Left lung (tissue), 4 donors: ENCODE measurements at regions not wholly inside any gene's neighbourhood (a gene's known extent, or its start where the extent isn't known, plus 50 kb on each side); places are given as distances from the start of the nearest gene placed in this dataset.

Experiments used
- ATAC-seq: fragments of 200-7000 bp; cut with Tn5 transposase; one replicate; pipeline ENCODE4 v1.9.1; 2020; ENCODE audit warnings: moderate library complexity
- DNase-seq, 4 donors: peaks; one replicate each; pipeline ENCODE4 v3.0.0-alpha.2; 2013 to 2020
- H3K27ac ChIP-seq, 2 donors: fragments of 200-600 bp; sonication (generic) in 1 of 2; one replicate each; pipeline versions ENCODE4 v1.5.0 to v1.8.0; 2020 to 2021
- H3K27me3 ChIP-seq, 2 donors: fragments of 200-600 bp; sonication (generic) in 1 of 2; one replicate each; pipeline versions ENCODE4 v1.5.0 to v1.8.0; 2020 to 2021
- H3K36me3 ChIP-seq, 2 donors: fragments of 200-600 bp; sonication (generic) in 1 of 2; one replicate each; pipeline versions ENCODE4 v1.5.0 to v1.8.0; 2020 to 2021
- H3K4me1 ChIP-seq, 2 donors: fragments of 200-600 bp; one replicate each; pipeline ENCODE4 v1.8.0; 2021
- H3K4me3 ChIP-seq, 2 donors: fragments of 200-600 bp; sonication (generic) in 1 of 2; one replicate each; pipeline versions ENCODE4 v1.5.0 to v1.8.0; 2020 to 2021; ENCODE audit warnings: mild to moderate bottlenecking in 1 of 2
- H3K9me3 ChIP-seq, 2 donors: fragments of 200-600 bp; sonication (generic) in 1 of 2; one replicate each; pipeline versions ENCODE4 v1.5.0 to v1.8.0; 2020 to 2021
- intact Hi-C, 2 donors: fragments of 100-400 bp; cut with DNase I; formaldehyde crosslinking; loops; one replicate each; pipeline versions ENCODE4 v1.11.2 to v1.14.2; 2022
- TF ChIP-seq, protein P1 (sequence below), 2 donors: fragments of 200-600 bp; sonication (generic) in 1 of 2; IDR thresholded peaks; one replicate each; pipeline versions ENCODE4 v1.5.0 to v1.8.0; 2021; ENCODE audit warnings: antibody characterized with exemption in 2 of 2
- donor health status: DM: no; HTN: yes; CAD: no.
- donor health status: DM: no; HTN: no; CAD: no.

DNA sequence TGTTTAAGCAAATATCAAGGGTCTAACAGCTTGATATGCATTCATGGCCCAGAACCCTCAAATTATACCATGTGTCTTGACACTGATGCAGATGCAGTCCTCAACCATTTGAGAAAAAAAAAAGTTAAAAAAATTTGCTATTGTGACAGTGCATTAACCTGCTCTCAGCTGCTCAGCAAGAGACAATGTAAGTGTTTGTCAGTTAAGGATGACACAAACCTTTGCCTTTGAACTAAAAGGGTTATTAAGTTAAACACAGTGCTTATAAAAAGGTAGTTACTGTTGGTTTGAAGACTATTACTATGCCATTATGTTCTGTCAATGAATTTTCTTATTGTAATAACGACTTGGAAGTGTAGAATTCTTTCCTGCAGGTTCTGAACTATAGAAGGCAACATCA is 655.6 kb upstream of the NEGR1 start:
- H3K4me3 ChIP-seq = no peak overlapping the region
- no peaks in the 10 kb centered on the region for H3K9me3 ChIP-seq
- H3K36me3 ChIP-seq = no peaks in the 10 kb centered on the region
- no peaks in the 10 kb centered on the region for H3K27me3 ChIP-seq
- no peak overlapping the region for H3K27ac ChIP-seq
- ATAC-seq (no peak), DNase-seq (no peak)
- intact Hi-C loops = no loop called here
- TF ChIP-seq, protein P1, sequence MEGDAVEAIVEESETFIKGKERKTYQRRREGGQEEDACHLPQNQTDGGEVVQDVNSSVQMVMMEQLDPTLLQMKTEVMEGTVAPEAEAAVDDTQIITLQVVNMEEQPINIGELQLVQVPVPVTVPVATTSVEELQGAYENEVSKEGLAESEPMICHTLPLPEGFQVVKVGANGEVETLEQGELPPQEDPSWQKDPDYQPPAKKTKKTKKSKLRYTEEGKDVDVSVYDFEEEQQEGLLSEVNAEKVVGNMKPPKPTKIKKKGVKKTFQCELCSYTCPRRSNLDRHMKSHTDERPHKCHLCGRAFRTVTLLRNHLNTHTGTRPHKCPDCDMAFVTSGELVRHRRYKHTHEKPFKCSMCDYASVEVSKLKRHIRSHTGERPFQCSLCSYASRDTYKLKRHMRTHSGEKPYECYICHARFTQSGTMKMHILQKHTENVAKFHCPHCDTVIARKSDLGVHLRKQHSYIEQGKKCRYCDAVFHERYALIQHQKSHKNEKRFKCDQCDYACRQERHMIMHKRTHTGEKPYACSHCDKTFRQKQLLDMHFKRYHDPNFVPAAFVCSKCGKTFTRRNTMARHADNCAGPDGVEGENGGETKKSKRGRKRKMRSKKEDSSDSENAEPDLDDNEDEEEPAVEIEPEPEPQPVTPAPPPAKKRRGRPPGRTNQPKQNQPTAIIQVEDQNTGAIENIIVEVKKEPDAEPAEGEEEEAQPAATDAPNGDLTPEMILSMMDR (IDR thresholded peaks at IDR 0.05) = no peak
- H3K4me1 ChIP-seq = no peaks in the 10 kb centered on the region

DNA sequence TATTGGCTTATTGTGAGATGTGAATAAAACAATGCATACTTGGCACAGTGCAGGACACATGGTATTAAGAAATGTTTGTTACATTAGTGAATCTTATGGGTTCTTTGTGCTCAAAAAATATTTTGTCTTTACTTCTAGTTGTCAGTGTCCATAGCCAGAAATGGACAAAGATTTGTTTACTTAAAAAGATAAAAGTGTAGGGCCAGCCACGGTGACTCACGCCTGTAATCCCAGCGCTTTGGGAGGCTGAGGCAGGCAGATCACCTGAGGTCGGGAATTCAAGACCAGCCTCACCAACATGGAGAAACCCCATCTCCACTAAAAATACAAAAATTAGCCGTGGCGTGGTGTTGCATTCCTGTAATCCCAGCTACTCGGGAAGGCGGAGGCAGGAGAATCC is 654.6 kb upstream of the NEGR1 start:
- no peak overlapping the region for H3K27ac ChIP-seq
- peaks cover 0 to 6% of the 10 kb centered on the region in 2 donors for H3K9me3 ChIP-seq
- H3K27me3 ChIP-seq = no peaks in the 10 kb centered on the region
- no peak for ATAC-seq
- TF ChIP-seq, protein P1 (IDR thresholded peaks at IDR 0.05) = no peak
- no peaks in the 10 kb centered on the region for H3K36me3 ChIP-seq
- H3K4me1 ChIP-seq = no peaks in the 10 kb centered on the region
- no peak overlapping the region for H3K4me3 ChIP-seq
- intact Hi-C loops = no loop called here
- peak in 1 of 4 donors; percentile 3 for DNase-seq

DNA sequence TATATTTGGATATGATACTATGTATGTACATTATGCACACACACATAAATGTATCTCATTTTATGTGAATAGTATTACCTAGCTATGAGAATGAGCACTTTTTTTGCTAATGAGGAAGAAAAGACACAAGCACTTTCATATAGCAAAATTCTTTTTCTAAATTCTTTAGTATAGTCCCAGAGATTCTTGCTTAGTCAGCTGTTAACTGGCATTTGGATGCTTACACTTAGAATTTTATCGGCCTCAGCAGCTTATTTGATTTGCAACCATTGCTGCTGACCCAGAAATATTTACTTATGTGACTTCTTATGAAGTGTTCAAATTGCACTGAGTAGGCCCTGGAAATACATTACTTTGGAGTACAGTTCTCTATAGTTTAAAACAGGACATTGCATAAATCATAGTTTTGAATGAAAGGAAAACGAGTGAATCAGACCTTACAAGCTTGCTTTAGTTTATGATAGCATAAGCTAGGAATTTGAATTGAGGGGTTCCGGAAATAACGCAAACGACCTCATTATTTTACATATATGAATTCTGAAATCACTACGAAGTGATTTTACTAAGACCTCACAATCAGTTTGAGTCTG is 653.9 kb upstream of the NEGR1 start:
- ATAC-seq = no peak

DNA sequence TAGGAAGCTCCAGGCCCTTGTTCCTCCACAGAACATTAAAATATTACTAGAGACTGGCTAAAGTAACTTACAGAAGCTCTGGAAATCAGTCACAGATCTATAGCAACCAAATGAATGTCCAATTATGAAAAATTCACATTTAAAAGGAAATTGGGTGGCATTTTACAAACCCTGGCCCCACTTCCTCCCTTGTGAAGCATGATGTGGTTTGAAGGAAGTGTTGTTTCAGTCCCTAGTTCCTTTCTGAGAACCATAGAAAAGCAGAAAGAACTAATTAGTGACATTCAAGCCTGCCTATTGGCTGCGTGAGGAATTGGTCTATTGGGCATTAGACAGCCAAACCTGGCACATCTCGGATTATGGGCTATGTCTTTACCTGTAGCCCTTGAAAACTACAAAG is 649.7 kb upstream of the NEGR1 start:
- no peak for DNase-seq
- Histone ChIP-seq H3K36me3 (no peaks in the 10 kb centered on the region), H3K27me3 (no peaks in the 10 kb centered on the region), H3K9me3 (peaks cover 0 to 7% of the 10 kb centered on the region in 2 donors), H3K4me1 (no peaks in the 10 kb centered on the region), H3K27ac (no peak overlapping the region), H3K4me3 (no peak overlapping the region)
- intact Hi-C loops = no loop called here
- ATAC-seq = no peak
- TF ChIP-seq, protein P1 (IDR thresholded peaks at IDR 0.05) = no peak

More for the DNA sequence above, 653.9 kb upstream of the NEGR1 start:
- Histone ChIP-seq H3K4me3 (no peak overlapping the region), H3K27me3 (no peaks in the 10 kb centered on the region), H3K27ac (no peak overlapping the region), H3K4me1 (no peaks in the 10 kb centered on the region), H3K36me3 (no peaks in the 10 kb centered on the region), H3K9me3 (peaks cover 0 to 7% of the 10 kb centered on the region in 2 donors)
- no peak for DNase-seq
- intact Hi-C loops = no loop called here
- TF ChIP-seq, protein P1 (IDR thresholded peaks at IDR 0.05) = no peak

DNA sequence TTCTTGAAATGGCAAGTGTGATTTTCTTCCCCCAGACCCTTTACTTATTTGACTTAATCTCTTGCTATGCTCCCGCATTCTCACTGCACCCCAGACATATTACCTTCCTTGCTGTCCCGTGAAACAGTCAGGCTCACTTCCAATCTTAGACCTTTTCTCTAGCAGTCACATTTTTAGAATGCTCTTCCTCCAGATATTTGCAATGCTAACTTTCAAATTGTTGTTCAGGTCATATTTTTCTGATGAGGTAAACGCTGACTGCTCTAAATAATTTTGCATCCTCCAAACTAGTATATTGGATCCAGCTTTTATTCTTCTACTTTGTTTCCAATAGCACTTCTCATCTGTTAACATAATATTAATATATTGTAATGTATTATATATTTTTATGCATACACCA is 648.2 kb upstream of the NEGR1 start:
- H3K4me3 ChIP-seq = no peak overlapping the region
- H3K27ac ChIP-seq = no peak overlapping the region
- peaks cover 0 to 7% of the 10 kb centered on the region in 2 donors for H3K9me3 ChIP-seq
- no peak for DNase-seq
- H3K4me1 ChIP-seq = no peaks in the 10 kb centered on the region
- TF ChIP-seq, protein P1 (IDR thresholded peaks at IDR 0.05) = no peak
- H3K27me3 ChIP-seq = no peaks in the 10 kb centered on the region
- intact Hi-C loops = no loop called here
- H3K36me3 ChIP-seq = no peaks in the 10 kb centered on the region
- no peak for ATAC-seq
